SU-DHL-6 (cell line): ENCODE measurements at regions not wholly inside any gene's neighbourhood (a gene's known extent, or its start where the extent isn't known, plus 50 kb on each side); places are given as distances from the start of the nearest gene placed in this dataset.

Experiments used
- H2AFZ ChIP-seq: fragments of 200-600 bp; sonication (generic); 2 replicates; pipeline ENCODE4 v1.6.1; 2014; ENCODE audit warnings: low read depth, mild to moderate bottlenecking, moderate library complexity, mixed read lengths, antibody characterized with exemption, low read length; ENCODE audit not compliant: severe bottlenecking
- H3F3A ChIP-seq: fragments of 200-600 bp; shearing (Covaris generic); 2 replicates; pipeline ENCODE4 v1.6.0; 2016; ENCODE audit warnings: antibody characterized with exemption, mild to moderate bottlenecking; ENCODE audit not compliant: insufficient read depth
- H3K27ac ChIP-seq: fragments of 200-600 bp; sonication (generic); 2 replicates; pipeline ENCODE4 v1.5.1; 2016; ENCODE audit warnings: low read depth, mild to moderate bottlenecking, low read length, moderate library complexity, mixed read lengths
- H3K27me3 ChIP-seq: fragments of 200-600 bp; sonication (generic), shearing (Covaris generic); 2 replicates; pipeline ENCODE4 v1.6.0; 2014; ENCODE audit warnings: mild to moderate bottlenecking, low read length
- H3K36me3 ChIP-seq: fragments of 200-600 bp; sonication (generic); 2 replicates; pipeline ENCODE4 v1.6.1; 2014; ENCODE audit warnings: mild to moderate bottlenecking, low read length, mixed read lengths
- H3K4me2 ChIP-seq: fragments of 300-600, 200-600 bp; shearing (Covaris generic), sonication (generic); 2 replicates; pipeline ENCODE4 v1.6.0; 2014; ENCODE audit warnings: low read length, low read depth, mild to moderate bottlenecking; ENCODE audit not compliant: poor library complexity, severe bottlenecking
- H3K4me3 ChIP-seq: fragments of 200-600 bp; sonication (generic); 2 replicates; pipeline ENCODE4 v1.5.1; 2014; ENCODE audit warnings: antibody characterized with exemption, low read length, mild to moderate bottlenecking, mixed read lengths; ENCODE audit not compliant: insufficient read depth, poor library complexity, severe bottlenecking
- H3K79me2 ChIP-seq: fragments of 200-600 bp; sonication (generic); 2 replicates; pipeline ENCODE4 v1.6.1; 2014; ENCODE audit warnings: mild to moderate bottlenecking, low read length, moderate library complexity; ENCODE audit not compliant: insufficient read depth
- H3K9ac ChIP-seq: fragments of 200-600 bp; sonication (generic); 2 replicates; pipeline ENCODE4 v1.7.0; 2014; ENCODE audit warnings: mild to moderate bottlenecking, low read length
- H3K9me2 ChIP-seq: fragments of 200-600 bp; sonication (generic); replicated peaks from 2 replicates; pipeline ENCODE4 v1.6.1; 2014; ENCODE audit warnings: low read length; ENCODE audit not compliant: insufficient read depth
- H3K9me3 ChIP-seq: fragments of 200-600 bp; sonication (generic); 2 replicates; pipeline ENCODE4 v1.6.1; 2014; ENCODE audit warnings: low read length, mixed read lengths; ENCODE audit not compliant: insufficient read depth
- H4K20me1 ChIP-seq: fragments of 200-600 bp; sonication (generic); 2 replicates; pipeline ENCODE4 v1.6.1; 2014; ENCODE audit warnings: low read depth, mild to moderate bottlenecking, antibody characterized with exemption, low read length, moderate library complexity, mixed read lengths
- CTCF ChIP-seq: fragments of 200-600 bp; sonication (generic); IDR thresholded peaks from one replicate; pipeline ENCODE4 v1.5.1; 2017; ENCODE audit warnings: antibody characterized with exemption, mild to moderate bottlenecking, low read length, moderate library complexity; ENCODE audit not compliant: insufficient read depth, poor library complexity, severe bottlenecking
- EZH2phosphoT487 ChIP-seq: fragments of 200-600 bp; sonication (generic), shearing (Covaris generic); conservative IDR thresholded peaks from 2 replicates; pipeline ENCODE4 v1.6.1; 2018; ENCODE audit warnings: mild to moderate bottlenecking, antibody characterized with exemption, low read length, moderate library complexity, mixed read lengths

GRCh38 chr14:85050180-85050579 is 479.8 kb upstream of the FLRT2 start:
- Histone ChIP-seq H3K9me2 (no peaks in the 10 kb centered on the region), H3K9ac (no peak overlapping the region), H3K4me2 (no peak overlapping the region), H3K36me3 (no peaks in the 10 kb centered on the region), H2AFZ (no peak overlapping the region), H3K4me3 (no peak overlapping the region), H3K9me3 (no peaks in the 10 kb centered on the region; the same call in 1 of the 2 replicates), H3F3A (no peaks in the 10 kb centered on the region), H3K79me2 (no peaks in the 10 kb centered on the region), H4K20me1 (no peaks in the 10 kb centered on the region), H3K27ac (no peak overlapping the region), H3K27me3 (no peaks in the 10 kb centered on the region)
- TF ChIP-seq EZH2phosphoT487, result no peak
- TF ChIP-seq CTCF, result no peak

- H3K27me3 ChIP-seq, result no peaks in the 10 kb centered on the region
- no peaks in the 10 kb centered on the region for H3F3A ChIP-seq
- no peak overlapping the region for H3K9ac ChIP-seq
- H3K27ac ChIP-seq, result no peak overlapping the region
- no peak overlapping the region for H3K4me3 ChIP-seq
- no peaks in the 10 kb centered on the region for H3K9me2 ChIP-seq
- no peaks in the 10 kb centered on the region for H3K79me2 ChIP-seq
- no peak for TF ChIP-seq EZH2phosphoT487
- no peak for TF ChIP-seq CTCF
- no peaks in the 10 kb centered on the region for H4K20me1 ChIP-seq
- H3K9me3 ChIP-seq, result no peaks in the 10 kb centered on the region; the same call in 1 of the 2 replicates
- no peaks in the 10 kb centered on the region for H3K36me3 ChIP-seq
- H3K4me2 ChIP-seq, result no peak overlapping the region
- no peak overlapping the region for H2AFZ ChIP-seq
Measured at GRCh38 chr14:85052646-85053045, 477.3 kb upstream of the FLRT2 start.

GRCh38 chr14:85054178-85054577 is 475.8 kb upstream of the FLRT2 start:
- H3K36me3 ChIP-seq, result no peaks in the 10 kb centered on the region
- no peaks in the 10 kb centered on the region for H3F3A ChIP-seq
- TF ChIP-seq CTCF (no peak), EZH2phosphoT487 (no peak)
- H3K27ac ChIP-seq, result no peak overlapping the region
- H3K9ac ChIP-seq, result no peak overlapping the region
- no peak overlapping the region for H3K4me3 ChIP-seq
- H3K4me2 ChIP-seq, result no peak overlapping the region
- H3K9me3 ChIP-seq, result no peaks in the 10 kb centered on the region; the same call in 1 of the 2 replicates
- no peaks in the 10 kb centered on the region for H3K9me2 ChIP-seq
- H3K27me3 ChIP-seq, result no peaks in the 10 kb centered on the region
- no peak overlapping the region for H2AFZ ChIP-seq
- no peaks in the 10 kb centered on the region for H3K79me2 ChIP-seq
- no peaks in the 10 kb centered on the region for H4K20me1 ChIP-seq

GRCh38 chr14:85056267-85056666 is 473.7 kb upstream of the FLRT2 start:
- H3K9me2 ChIP-seq, result no peaks in the 10 kb centered on the region
- H3K9me3 ChIP-seq, result no peaks in the 10 kb centered on the region; the same call in 1 of the 2 replicates
- H3F3A ChIP-seq, result no peaks in the 10 kb centered on the region
- no peaks in the 10 kb centered on the region for H4K20me1 ChIP-seq
- no peaks in the 10 kb centered on the region for H3K36me3 ChIP-seq
- H3K27me3 ChIP-seq, result no peaks in the 10 kb centered on the region
- no peak overlapping the region for H2AFZ ChIP-seq
- no peak overlapping the region for H3K9ac ChIP-seq
- H3K4me3 ChIP-seq, result no peak overlapping the region
- TF ChIP-seq EZH2phosphoT487, result no peak
- TF ChIP-seq CTCF, result no peak
- H3K27ac ChIP-seq, result no peak overlapping the region
- no peaks in the 10 kb centered on the region for H3K79me2 ChIP-seq
- H3K4me2 ChIP-seq, result no peak overlapping the region
